ENCODE measurements at regions not wholly inside any gene's neighbourhood (a gene's known extent, or its start where the extent isn't known, plus 50 kb on each side); places are given as distances from the start of the nearest gene placed in this dataset.

DNA sequence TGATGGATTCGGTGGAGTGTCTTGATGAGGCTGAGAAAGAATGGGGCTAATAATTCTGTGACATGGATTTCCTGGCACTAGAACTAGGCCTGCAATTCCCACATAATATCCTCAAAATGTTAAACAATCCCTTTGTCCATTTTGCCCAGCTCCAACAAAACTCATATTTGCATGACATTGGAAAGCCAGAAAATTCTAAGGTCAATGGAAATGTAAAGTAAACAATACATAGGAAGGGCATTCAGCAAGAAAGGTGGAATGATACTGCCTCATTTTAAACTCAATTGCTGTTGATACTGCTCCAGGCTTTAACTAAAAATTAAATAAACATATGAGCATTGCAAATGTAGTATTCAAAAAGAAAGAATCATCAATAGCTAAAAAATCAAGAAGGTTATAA is 434.8 kb upstream of the SLC8A1 start:
- TF ChIP-seq, protein P1, sequence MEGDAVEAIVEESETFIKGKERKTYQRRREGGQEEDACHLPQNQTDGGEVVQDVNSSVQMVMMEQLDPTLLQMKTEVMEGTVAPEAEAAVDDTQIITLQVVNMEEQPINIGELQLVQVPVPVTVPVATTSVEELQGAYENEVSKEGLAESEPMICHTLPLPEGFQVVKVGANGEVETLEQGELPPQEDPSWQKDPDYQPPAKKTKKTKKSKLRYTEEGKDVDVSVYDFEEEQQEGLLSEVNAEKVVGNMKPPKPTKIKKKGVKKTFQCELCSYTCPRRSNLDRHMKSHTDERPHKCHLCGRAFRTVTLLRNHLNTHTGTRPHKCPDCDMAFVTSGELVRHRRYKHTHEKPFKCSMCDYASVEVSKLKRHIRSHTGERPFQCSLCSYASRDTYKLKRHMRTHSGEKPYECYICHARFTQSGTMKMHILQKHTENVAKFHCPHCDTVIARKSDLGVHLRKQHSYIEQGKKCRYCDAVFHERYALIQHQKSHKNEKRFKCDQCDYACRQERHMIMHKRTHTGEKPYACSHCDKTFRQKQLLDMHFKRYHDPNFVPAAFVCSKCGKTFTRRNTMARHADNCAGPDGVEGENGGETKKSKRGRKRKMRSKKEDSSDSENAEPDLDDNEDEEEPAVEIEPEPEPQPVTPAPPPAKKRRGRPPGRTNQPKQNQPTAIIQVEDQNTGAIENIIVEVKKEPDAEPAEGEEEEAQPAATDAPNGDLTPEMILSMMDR (IDR thresholded peaks at IDR 0.05): no peak
- TF ChIP-seq POLR2A (IDR thresholded peaks at IDR 0.05): no peak
- no peak for DNase-seq (ENCODE audit: low spot score in 2 of 2)
- intact Hi-C loops (cut with DNase I; ENCODE audit: low total_unique reads): no loop called here
- no peak overlapping the region for H3K4me3 ChIP-seq (ENCODE audit: low read depth, poor library complexity, severe bottlenecking)
- WGBS, 2 donors: 86 to 93% methylated on average over 1 of the region's 1 CpG

DNA sequence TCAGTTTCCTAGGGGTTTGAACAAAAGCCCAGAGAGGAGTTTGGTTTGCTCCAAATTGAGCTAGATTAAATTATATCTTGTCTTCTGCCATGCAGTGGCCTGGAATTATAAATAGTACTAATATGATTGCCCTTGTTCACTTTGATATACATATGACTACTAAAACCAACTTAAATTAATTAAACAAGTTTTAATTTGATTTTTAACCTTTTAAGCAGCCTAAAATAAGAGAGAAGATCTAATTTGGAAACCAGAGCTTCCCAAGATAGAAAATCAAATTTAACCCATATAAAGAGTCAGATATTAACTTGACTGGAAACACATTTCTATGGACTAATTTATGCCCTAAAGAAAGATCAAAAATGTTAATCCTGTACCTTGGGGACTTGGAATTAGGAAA is 444.5 kb upstream of the SLC8A1 start:
- intact Hi-C loops (cut with DNase I; ENCODE audit: low total_unique reads): no loop called here
- no peak for TF ChIP-seq POLR2A (IDR thresholded peaks at IDR 0.05)
- no peak overlapping the region for H3K4me3 ChIP-seq (ENCODE audit: low read depth, poor library complexity, severe bottlenecking)
- no peak for DNase-seq (ENCODE audit: low spot score in 2 of 2)

GRCh38 chr2:40914666-40915065 is 462.8 kb upstream of the SLC8A1 start:
- H3K4me3 ChIP-seq (ENCODE audit: low read depth, poor library complexity, severe bottlenecking): no peak overlapping the region
- intact Hi-C loops (cut with DNase I; ENCODE audit: low total_unique reads): no loop called here
- TF ChIP-seq, protein P1 (IDR thresholded peaks at IDR 0.05): no peak
- no peak for TF ChIP-seq POLR2A (IDR thresholded peaks at IDR 0.05)
- DNase-seq (ENCODE audit: low spot score in 2 of 2): no peak

DNA sequence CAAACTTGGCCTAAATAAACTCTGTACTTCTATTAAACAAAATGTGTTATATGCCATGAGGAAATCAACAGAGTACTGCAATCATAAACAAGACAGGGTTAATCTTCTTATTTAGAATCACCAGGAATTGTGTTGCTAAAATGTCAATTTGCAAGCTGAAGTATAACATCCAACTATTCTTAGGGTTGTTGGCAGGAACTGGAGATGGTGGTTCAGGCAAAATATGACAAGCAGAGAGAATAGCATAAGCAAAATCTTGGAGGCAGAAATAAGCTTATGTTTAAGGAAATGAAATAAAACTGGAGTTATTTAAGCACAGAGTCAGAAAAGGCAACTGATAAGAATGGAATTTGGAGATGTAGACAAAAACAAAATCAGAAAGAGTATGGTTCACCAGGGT is 463.8 kb upstream of the SLC8A1 start:
- TF ChIP-seq, protein P1 (IDR thresholded peaks at IDR 0.05): no peak
- no peak for TF ChIP-seq POLR2A (IDR thresholded peaks at IDR 0.05)
- DNase-seq (ENCODE audit: low spot score in 2 of 2): no peak
- H3K4me3 ChIP-seq (ENCODE audit: low read depth, poor library complexity, severe bottlenecking): no peak overlapping the region
- intact Hi-C loops (cut with DNase I; ENCODE audit: low total_unique reads): no loop called here

DNA sequence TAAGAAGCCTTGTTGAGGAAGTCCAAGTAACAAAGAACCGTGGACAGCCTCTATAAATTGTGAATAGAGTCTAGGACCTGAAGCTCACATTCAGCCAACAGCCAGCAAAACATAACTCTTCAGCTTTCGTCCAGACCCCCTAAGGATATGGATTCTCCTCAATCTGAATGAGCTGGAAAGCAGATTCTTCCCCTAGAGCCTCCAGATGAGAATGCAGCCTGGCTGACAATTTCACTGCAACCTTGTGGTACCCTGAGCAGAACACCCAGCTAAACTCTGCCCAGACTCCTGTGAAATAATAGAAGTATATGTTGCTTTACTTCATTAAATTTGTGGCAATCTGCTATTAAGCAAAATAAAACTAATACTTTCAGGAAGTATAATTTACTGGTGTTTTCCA is 483.5 kb upstream of the SLC8A1 start:
- intact Hi-C loops (cut with DNase I; ENCODE audit: low total_unique reads): no loop called here
- DNase-seq (ENCODE audit: low spot score in 2 of 2): no peak
- 53 to 56% methylated on average over 2 of the region's 2 CpGs for WGBS, 2 donors
- TF ChIP-seq POLR2A (IDR thresholded peaks at IDR 0.05): no peak
- TF ChIP-seq, protein P1 (IDR thresholded peaks at IDR 0.05): no peak
- no peak overlapping the region for H3K4me3 ChIP-seq (ENCODE audit: low read depth, poor library complexity, severe bottlenecking)

- H3K4me3 ChIP-seq (ENCODE audit: low read depth, poor library complexity, severe bottlenecking): no peak overlapping the region
- TF ChIP-seq, protein P1 (IDR thresholded peaks at IDR 0.05): no peak
- TF ChIP-seq POLR2A (IDR thresholded peaks at IDR 0.05): no peak
- DNase-seq (ENCODE audit: low spot score in 2 of 2): no peak
- WGBS, 2 donors: 79 to 93% methylated on average over 3 of the region's 3 CpGs
- intact Hi-C loops (cut with DNase I; ENCODE audit: low total_unique reads): no loop called here
Observed at GRCh38 chr2:40937284-40937683, 485.4 kb upstream of the SLC8A1 start.
